Small intestine (tissue), 7 donors: ENCODE measurements at regions not wholly inside any gene's neighbourhood (a gene's known extent, or its start where the extent isn't known, plus 50 kb on each side); places are given as distances from the start of the nearest gene placed in this dataset.
"Not testable (repeated sequence)": the region's sequence is repeated elsewhere in the genome, so short reads cannot be mapped to it uniquely, and the experiment has no call there.

Experiments used
- DNase-seq, 2 donors: peaks; one replicate each; pipeline versions ENCODE4 v3.0.0 to v3.0.0-alpha.2; 2013
- FAIRE-seq: peaks from 2 replicates; lab custom pipeline; 2012; peaks lifted over from hg19 to GRCh38; lab: Jason Lieb, UNC
- H3K27ac ChIP-seq, 3 donors: one replicate each; pipeline ENCODE4 v1.5.1; 2013; ENCODE audit warnings: low read length in 2 of 3, mild to moderate bottlenecking in 2 of 3, control low read depth in 1 of 3, inconsistent platforms in 1 of 3, low read depth in 1 of 3, moderate library complexity in 1 of 3
- H3K27me3 ChIP-seq, 3 donors: one replicate each; pipeline ENCODE4 v1.6.1; 2013; ENCODE audit warnings: low read length in 3 of 3, inconsistent platforms in 1 of 3; ENCODE audit not compliant: control insufficient read depth in 3 of 3, insufficient read depth in 3 of 3
- H3K36me3 ChIP-seq, 3 donors: one replicate each; pipeline ENCODE4 v1.6.1; 2013; ENCODE audit warnings: low read length in 3 of 3, inconsistent platforms in 1 of 3, low read depth in 1 of 3, mild to moderate bottlenecking in 1 of 3, moderate library complexity in 1 of 3; ENCODE audit not compliant: control insufficient read depth in 3 of 3, insufficient read depth in 2 of 3
- H3K4me1 ChIP-seq, 3 donors: one replicate each; pipeline ENCODE4 v1.6.1; 2013; ENCODE audit warnings: low read length in 2 of 3, inconsistent platforms in 1 of 3, low read depth in 1 of 3, mild to moderate bottlenecking in 1 of 3, moderate library complexity in 1 of 3; ENCODE audit not compliant: control insufficient read depth in 3 of 3, insufficient read depth in 2 of 3
- H3K4me3 ChIP-seq, 3 donors: one replicate each; pipeline ENCODE4 v1.5.1; 2013; ENCODE audit warnings: low read length in 3 of 3, control low read depth in 1 of 3, inconsistent platforms in 1 of 3, low read depth in 1 of 3, mild to moderate bottlenecking in 1 of 3, moderate library complexity in 1 of 3
- H3K9me3 ChIP-seq, 2 donors: one replicate each; pipeline ENCODE4 v1.6.1; 2013; ENCODE audit warnings: low read depth in 1 of 2, low read length in 1 of 2; ENCODE audit not compliant: control insufficient read depth in 2 of 2, insufficient read depth in 1 of 2
- WGBS, 3 donors: extraction: QIAGEN DNeasy Blood & Tissue Kit; methylation state at CpG; one replicate each; pipeline ENCODE4 v1.1.7; 2013; 5-methylcytosine and 5-hydroxymethylcytosine counted together
- donor health status: healthy with polysubstance abuse.
- donor health status: control.
- donor health status: control.
- donor health status: Bipolar disorder and iron deficiency.
- donor health status: healthy.

DNA sequence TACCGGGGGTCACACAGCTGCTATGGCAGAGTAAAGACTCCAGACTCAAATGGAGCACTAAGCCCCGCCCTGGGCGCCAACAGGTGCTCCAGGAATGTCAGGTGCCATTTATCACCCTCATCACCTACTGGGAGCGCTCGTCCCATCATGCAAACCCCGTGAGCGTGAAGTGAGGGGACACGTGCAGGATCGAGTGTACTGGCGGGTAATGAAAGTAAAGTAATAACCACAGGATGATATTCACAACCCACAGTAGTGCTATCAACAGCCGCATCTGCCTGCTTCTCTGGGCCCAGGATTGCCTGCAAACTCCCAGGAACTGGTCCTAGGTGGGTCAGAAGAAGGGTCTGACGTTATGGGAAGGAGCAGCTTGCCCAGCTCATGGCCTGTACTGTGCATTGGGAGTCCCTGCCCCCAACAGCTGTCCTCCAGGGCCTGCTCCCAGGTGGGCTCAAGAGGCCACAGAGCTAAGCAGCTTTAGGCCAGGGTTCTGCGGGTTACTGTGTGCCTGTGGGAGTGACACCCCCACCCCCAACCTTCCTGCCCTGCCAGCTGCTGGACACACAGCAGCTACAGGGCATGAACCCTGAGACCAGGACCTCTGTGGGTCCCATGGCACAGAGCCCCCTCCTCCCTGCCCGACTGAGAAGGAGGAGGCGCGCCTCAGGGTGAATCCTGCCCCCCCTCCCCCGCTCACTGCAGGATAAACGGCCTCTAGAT, 120.5 kb upstream of the SULF2 start:
- WGBS, 3 donors: 67 to 82% (median 70%) methylated on average over 16 to 18 of the region's 18 CpGs
- Histone ChIP-seq H3K27me3 (no peaks in the 10 kb centered on the region), H3K27ac (no peak overlapping the region), H3K9me3 (no peaks in the 10 kb centered on the region), H3K36me3 (no peaks in the 10 kb centered on the region), H3K4me3 (no peak overlapping the region), H3K4me1 (no peaks in the 10 kb centered on the region)
- FAIRE-seq (no peak), DNase-seq (no peak)

DNA sequence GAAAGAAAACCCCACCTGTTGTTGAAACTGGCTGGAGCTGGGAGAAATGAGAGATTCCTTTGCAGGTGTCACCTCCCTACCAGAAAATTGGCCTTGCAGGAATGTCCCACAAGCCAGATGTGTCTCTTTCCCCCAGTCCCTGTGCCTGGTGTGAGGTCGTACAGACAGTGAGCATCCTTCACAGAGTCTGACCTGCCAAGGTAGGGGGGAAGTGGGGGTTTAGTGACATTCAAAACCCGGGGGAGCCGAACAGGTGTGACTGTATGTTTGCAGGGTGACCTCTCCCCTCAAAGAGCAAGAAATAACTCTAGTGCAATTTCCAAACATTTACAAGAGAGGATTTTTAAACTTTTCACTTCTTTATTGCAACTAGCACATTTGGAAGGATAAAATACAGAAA, 117.7 kb upstream of the SULF2 start:
- not testable (repeated sequence) for H3K4me1 ChIP-seq, FAIRE-seq, H3K27ac ChIP-seq, H3K9me3 ChIP-seq, H3K4me3 ChIP-seq, DNase-seq, H3K27me3 ChIP-seq, H3K36me3 ChIP-seq
- 34 to 51% (median 45%) methylated on average over 1 to 3 of the region's 3 CpGs for WGBS, 3 donors

DNA sequence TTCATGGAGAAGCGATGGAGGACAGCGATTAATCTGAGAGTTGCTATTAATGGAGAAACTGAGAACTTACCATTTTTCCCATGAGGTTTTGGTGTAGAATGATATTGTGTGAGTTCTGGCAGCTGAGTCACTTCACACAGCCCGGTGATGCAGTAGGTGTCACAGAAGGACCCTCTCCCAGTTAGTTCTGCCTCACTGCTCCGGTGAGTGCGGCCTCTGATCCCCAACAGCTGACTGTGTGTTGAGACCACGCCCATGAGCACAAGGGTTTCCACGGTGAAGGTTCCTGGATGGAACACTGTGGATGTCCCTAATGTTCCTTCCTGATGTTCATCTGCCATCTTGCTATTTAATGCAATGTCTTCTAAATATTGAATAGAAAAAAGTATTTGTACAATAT, 114.0 kb upstream of the SULF2 start:
- not testable (repeated sequence) for H3K27me3 ChIP-seq, H3K4me1 ChIP-seq, FAIRE-seq, H3K27ac ChIP-seq, H3K4me3 ChIP-seq, H3K9me3 ChIP-seq, DNase-seq, H3K36me3 ChIP-seq
- no CpG with 5 or more reads among the region's 7 CpGs for WGBS, 3 donors

DNA sequence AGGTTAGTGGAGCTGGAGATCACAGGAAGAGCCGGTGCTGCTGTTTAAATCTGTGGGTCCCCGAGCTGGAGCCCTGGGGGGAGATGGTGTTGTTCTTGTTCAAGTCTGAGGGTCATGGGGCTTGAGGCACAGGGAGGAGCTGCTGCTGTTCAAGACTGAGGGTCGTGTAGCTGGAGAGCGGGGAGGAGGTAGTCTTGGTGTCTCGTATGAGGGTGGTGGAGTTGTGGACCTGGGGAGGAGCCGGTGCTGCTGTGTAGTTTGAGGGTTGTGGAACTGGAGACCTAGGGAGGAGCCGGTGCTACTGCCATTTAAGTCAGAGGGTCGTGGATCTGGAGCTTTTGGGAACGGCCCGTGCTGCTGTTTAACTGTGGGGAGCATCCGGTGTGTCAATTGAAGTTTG, 112.2 kb upstream of the SULF2 start:
- no peaks in the 10 kb centered on the region for H3K27me3 ChIP-seq
- no peaks in the 10 kb centered on the region for H3K9me3 ChIP-seq
- H3K4me1 ChIP-seq: no peaks in the 10 kb centered on the region
- no peak for FAIRE-seq
- H3K4me3 ChIP-seq: no peak overlapping the region
- H3K36me3 ChIP-seq: no peaks in the 10 kb centered on the region
- 80 to 87% (median 80%) methylated on average over 11 of the region's 11 CpGs for WGBS, 3 donors
- DNase-seq: no peak
- H3K27ac ChIP-seq: no peak overlapping the region

DNA sequence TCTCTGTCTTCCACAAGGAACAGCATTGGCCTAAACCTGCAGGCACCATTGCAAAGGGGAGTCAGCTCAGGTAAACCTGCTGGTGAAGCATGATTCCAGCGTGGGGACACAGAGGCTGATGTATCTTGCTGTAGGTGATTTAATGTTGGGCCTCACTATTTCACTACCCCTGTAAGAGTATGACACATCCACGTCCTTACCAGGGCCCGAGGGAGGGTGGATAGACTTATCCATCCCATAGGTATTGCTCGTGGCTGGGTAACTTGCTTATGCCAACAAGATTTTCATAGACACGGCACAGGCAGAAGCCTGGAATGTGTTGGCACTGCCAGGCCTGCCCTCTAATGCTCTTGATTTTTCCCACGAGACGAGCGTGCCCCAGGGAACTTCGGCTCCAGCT, 107.4 kb upstream of the SULF2 start:
- WGBS, 3 donors: 67 to 87% (median 75%) methylated on average over 1 to 4 of the region's 9 CpGs

DNA sequence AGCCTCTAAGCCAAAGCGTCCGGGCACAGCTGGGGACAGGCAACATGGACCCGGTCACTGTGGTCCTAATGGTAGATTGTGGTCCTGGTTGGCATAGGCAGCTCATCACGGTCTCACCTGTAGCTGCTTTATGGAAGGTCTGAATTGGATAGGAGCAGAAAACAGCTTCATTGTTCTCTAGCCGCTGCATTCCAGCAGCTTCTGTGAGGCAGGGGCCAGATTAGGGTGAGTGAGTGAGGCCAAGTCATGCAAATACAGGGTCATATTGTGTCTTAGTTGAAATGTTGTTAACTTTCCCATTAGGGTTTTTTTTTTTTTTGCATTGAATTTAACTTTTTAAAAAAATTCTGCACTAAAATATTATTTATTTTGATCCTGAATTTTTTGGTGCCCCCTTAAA, 105.4 kb upstream of the SULF2 start:
- not testable (repeated sequence) for H3K36me3 ChIP-seq, FAIRE-seq, H3K4me3 ChIP-seq, H3K4me1 ChIP-seq, H3K27ac ChIP-seq, H3K27me3 ChIP-seq, DNase-seq, H3K9me3 ChIP-seq
- 79 to 92% (median 87%) methylated on average over 3 to 5 of the region's 5 CpGs for WGBS, 3 donors

More for the DNA sequence above, 107.4 kb upstream of the SULF2 start:
- H3K9me3 ChIP-seq, H3K27me3 ChIP-seq, H3K27ac ChIP-seq, DNase-seq, H3K4me1 ChIP-seq, H3K36me3 ChIP-seq, FAIRE-seq, H3K4me3 ChIP-seq: not testable (repeated sequence)

DNA sequence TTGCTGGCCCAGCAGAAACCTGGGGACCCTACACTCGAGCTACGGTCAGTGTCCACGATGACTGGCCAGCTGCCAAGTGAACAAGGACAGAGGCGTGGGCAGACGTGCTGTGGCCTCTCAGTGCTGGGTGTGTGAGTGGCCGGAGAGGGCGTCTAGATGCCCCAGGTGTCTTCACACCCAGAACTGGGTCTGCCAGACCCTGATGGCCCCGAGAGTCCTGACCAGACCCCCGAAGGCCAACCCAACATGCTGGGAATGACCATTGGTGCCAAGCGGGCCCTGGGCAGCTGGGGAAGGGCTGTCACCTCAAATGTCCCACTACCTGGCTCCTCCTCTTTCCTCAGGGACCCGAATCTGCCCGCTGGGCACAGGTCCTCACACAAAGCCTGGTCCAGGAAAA, 104.5 kb upstream of the SULF2 start:
- not testable (repeated sequence) for DNase-seq

DNA sequence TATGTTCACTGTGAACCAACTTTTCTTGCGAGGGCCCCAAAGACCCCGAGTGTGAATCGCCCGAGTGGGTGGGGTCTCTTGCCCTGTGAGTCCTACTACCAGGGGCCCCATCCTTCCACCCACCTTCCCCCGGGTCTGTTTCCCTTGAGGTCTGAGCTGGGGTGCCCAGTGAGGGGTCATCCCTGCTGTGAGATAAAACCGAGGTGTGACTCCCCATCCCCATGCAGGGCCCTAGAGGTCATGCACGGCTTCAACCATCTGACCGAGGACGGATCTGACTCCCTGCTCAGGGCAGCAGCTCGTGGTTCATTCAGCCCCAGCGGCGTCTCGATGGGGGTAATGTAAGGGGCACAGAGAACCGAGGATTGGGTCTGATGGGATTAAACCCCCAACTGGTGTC, 103.1 kb upstream of the SULF2 start:
- Histone ChIP-seq H3K27me3 (no peaks in the 10 kb centered on the region), H3K9me3 (no peaks in the 10 kb centered on the region), H3K27ac (no peak overlapping the region), H3K4me3 (no peak overlapping the region), H3K36me3 (no peaks in the 10 kb centered on the region), H3K4me1 (no peaks in the 10 kb centered on the region)
- FAIRE-seq (no peak), DNase-seq (no peak)
- 77 to 87% (median 82%) methylated on average over 14 of the region's 14 CpGs for WGBS, 3 donors

More for the DNA sequence above, 104.5 kb upstream of the SULF2 start:
- not testable (repeated sequence) for H3K9me3 ChIP-seq, H3K36me3 ChIP-seq, H3K27ac ChIP-seq, H3K4me3 ChIP-seq, H3K4me1 ChIP-seq, H3K27me3 ChIP-seq, FAIRE-seq
- WGBS, 3 donors: 49 to 74% (median 53%) methylated on average over 11 to 12 of the region's 12 CpGs
